Panc1 (cell line): ENCODE measurements at regions not wholly inside any gene's neighbourhood (a gene's known extent, or its start where the extent isn't known, plus 50 kb on each side); places are given as distances from the start of the nearest gene placed in this dataset.

Experiments
- TF ChIP-seq, protein P1 (sequence below), 2 experiments: IDR thresholded peaks; 2 replicates each; pipeline ENCODE4 v1.6.1; 2011 to 2012; ENCODE audit warnings: low read depth in 2 of 2, control low read depth in 1 of 2, low read length in 1 of 2, mild to moderate bottlenecking in 1 of 2, moderate library complexity in 1 of 2; ENCODE audit not compliant: insufficient read depth in 1 of 2
- TF ChIP-seq, protein P2 (sequence below): fragments of 450-650 bp; IDR thresholded peaks from 2 replicates; pipeline ENCODE4 v1.5.1; 2017; ENCODE audit warnings: mild to moderate bottlenecking

DNA sequence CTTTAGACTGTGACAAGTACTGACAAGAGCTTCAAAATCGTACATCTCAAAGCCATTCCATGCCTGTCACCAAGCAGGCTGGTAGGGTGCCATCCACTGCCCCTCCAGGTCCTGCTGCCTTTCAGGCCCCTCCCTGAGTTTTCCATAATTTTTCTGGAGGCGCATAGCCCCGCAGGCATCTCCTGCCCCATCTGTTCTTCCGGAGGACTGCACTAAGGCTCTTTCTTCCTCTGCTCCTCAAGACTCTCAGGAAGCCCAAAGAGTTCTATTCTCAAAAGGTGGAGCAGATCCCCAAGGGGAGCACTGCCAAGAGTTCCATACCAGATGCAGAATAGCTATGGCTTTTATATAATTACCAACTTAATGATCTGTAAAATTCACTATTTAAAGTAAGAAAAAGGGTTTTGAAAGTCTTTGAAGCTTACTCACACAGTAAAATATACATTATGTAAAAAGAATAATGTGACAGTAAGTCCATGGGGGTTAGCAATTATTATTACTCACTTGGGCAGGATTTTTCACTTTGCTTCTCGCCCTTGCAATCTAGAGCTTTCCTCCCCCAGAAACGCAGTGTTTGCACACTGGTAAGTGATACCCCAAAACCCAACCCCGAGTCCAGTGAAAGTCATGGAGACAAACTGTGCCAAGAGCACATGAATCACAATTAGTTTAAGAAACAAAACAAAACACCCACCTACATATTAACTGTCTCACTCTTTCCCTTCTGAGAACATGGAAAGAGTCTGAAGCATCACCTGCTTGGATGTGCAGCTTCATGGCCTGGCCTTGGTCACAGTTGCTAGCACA lies 114.1 kb upstream of the DAPK1 start:
- TF ChIP-seq, protein P1, sequence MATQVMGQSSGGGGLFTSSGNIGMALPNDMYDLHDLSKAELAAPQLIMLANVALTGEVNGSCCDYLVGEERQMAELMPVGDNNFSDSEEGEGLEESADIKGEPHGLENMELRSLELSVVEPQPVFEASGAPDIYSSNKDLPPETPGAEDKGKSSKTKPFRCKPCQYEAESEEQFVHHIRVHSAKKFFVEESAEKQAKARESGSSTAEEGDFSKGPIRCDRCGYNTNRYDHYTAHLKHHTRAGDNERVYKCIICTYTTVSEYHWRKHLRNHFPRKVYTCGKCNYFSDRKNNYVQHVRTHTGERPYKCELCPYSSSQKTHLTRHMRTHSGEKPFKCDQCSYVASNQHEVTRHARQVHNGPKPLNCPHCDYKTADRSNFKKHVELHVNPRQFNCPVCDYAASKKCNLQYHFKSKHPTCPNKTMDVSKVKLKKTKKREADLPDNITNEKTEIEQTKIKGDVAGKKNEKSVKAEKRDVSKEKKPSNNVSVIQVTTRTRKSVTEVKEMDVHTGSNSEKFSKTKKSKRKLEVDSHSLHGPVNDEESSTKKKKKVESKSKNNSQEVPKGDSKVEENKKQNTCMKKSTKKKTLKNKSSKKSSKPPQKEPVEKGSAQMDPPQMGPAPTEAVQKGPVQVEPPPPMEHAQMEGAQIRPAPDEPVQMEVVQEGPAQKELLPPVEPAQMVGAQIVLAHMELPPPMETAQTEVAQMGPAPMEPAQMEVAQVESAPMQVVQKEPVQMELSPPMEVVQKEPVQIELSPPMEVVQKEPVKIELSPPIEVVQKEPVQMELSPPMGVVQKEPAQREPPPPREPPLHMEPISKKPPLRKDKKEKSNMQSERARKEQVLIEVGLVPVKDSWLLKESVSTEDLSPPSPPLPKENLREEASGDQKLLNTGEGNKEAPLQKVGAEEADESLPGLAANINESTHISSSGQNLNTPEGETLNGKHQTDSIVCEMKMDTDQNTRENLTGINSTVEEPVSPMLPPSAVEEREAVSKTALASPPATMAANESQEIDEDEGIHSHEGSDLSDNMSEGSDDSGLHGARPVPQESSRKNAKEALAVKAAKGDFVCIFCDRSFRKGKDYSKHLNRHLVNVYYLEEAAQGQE (IDR thresholded peaks at IDR 0.05; ENCODE audit: insufficient read depth in 1 of 2, low read depth in 2 of 2, low read length in 1 of 2) = no peak
- TF ChIP-seq, protein P2, sequence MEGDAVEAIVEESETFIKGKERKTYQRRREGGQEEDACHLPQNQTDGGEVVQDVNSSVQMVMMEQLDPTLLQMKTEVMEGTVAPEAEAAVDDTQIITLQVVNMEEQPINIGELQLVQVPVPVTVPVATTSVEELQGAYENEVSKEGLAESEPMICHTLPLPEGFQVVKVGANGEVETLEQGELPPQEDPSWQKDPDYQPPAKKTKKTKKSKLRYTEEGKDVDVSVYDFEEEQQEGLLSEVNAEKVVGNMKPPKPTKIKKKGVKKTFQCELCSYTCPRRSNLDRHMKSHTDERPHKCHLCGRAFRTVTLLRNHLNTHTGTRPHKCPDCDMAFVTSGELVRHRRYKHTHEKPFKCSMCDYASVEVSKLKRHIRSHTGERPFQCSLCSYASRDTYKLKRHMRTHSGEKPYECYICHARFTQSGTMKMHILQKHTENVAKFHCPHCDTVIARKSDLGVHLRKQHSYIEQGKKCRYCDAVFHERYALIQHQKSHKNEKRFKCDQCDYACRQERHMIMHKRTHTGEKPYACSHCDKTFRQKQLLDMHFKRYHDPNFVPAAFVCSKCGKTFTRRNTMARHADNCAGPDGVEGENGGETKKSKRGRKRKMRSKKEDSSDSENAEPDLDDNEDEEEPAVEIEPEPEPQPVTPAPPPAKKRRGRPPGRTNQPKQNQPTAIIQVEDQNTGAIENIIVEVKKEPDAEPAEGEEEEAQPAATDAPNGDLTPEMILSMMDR = no peak
